Calu3 (cell line): ENCODE measurements at regions not wholly inside any gene's neighbourhood (a gene's known extent, or its start where the extent isn't known, plus 50 kb on each side); places are given as distances from the start of the nearest gene placed in this dataset.

Source experiments
- BruUV-seq: library from RNA; stranded (reverse); fragments of 400-500 nt; replicated peaks from 2 replicates; lab custom pipeline; 2021; lab: Mats Ljungman, UMichigan
- CTCF ChIA-PET: fragments of 300-600 bp; sonication (Branson Sonifier 250); formaldehyde crosslinking; loops from one replicate; lab custom pipeline; 2022; ENCODE audit warnings: antibody characterized with exemption; lab: Charles Lee
- DNase-seq: peaks from one replicate; pipeline ENCODE4 v3.0.0; 2022
- H3K27ac Mint-ChIP-seq: one replicate; pipeline ENCODE4 v1.8.0; 2022; ENCODE audit warnings: mixed read lengths; ENCODE audit not compliant: unreplicated experiment
- H3K27me3 Mint-ChIP-seq: one replicate; pipeline ENCODE4 v1.8.0; 2022; ENCODE audit warnings: mixed read lengths; ENCODE audit not compliant: unreplicated experiment
- H3K36me3 Mint-ChIP-seq: one replicate; pipeline ENCODE4 v1.8.0; 2022; ENCODE audit warnings: mild to moderate bottlenecking, moderate library complexity, mixed read lengths; ENCODE audit not compliant: insufficient read depth, unreplicated experiment
- H3K4me1 Mint-ChIP-seq: one replicate; pipeline ENCODE4 v1.8.0; 2022; ENCODE audit warnings: mild to moderate bottlenecking, low read depth, mixed read lengths; ENCODE audit not compliant: unreplicated experiment
- H3K4me3 Mint-ChIP-seq: one replicate; pipeline ENCODE4 v1.8.0; 2022; ENCODE audit warnings: mild to moderate bottlenecking, low read depth, moderate library complexity, mixed read lengths; ENCODE audit not compliant: unreplicated experiment
- H3K9me3 Mint-ChIP-seq: one replicate; pipeline ENCODE4 v1.8.0; 2022; ENCODE audit warnings: low read depth, mixed read lengths; ENCODE audit not compliant: unreplicated experiment
- intact Hi-C: fragments of 100-400 bp; cut with micrococcal nuclease; formaldehyde crosslinking; loops from one replicate; pipeline ENCODE4 v1.10.0; 2022; ENCODE audit not compliant: unreplicated experiment
- TF ChIP-seq, protein P1 (sequence below): fragments of 200-600 bp; IDR thresholded peaks from one replicate; pipeline ENCODE4 v1.8.0; 2022; ENCODE audit warnings: antibody characterized with exemption; ENCODE audit not compliant: unreplicated experiment

GRCh38 chr3:17951241-17951640, 208.8 kb upstream of the TBC1D5 start:
- BruUV-seq: no TSS peak
- Mint-ChIP-seq H3K4me3 (no peak overlapping the region), H3K4me1 (no peaks in the 10 kb centered on the region), H3K27me3 (no peaks in the 10 kb centered on the region), H3K36me3 (no peaks in the 10 kb centered on the region), H3K27ac (no peak overlapping the region), H3K9me3 (peaks cover 3% of the 10 kb centered on the region)
- TF ChIP-seq, protein P1, sequence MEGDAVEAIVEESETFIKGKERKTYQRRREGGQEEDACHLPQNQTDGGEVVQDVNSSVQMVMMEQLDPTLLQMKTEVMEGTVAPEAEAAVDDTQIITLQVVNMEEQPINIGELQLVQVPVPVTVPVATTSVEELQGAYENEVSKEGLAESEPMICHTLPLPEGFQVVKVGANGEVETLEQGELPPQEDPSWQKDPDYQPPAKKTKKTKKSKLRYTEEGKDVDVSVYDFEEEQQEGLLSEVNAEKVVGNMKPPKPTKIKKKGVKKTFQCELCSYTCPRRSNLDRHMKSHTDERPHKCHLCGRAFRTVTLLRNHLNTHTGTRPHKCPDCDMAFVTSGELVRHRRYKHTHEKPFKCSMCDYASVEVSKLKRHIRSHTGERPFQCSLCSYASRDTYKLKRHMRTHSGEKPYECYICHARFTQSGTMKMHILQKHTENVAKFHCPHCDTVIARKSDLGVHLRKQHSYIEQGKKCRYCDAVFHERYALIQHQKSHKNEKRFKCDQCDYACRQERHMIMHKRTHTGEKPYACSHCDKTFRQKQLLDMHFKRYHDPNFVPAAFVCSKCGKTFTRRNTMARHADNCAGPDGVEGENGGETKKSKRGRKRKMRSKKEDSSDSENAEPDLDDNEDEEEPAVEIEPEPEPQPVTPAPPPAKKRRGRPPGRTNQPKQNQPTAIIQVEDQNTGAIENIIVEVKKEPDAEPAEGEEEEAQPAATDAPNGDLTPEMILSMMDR: no peak
- DNase-seq: no peak
- CTCF ChIA-PET: no interaction called here
- intact Hi-C loops: no loop called here

- no peak overlapping the region for H3K27ac Mint-ChIP-seq
- TF ChIP-seq, protein P1: no peak
- peaks cover 3% of the 10 kb centered on the region for H3K9me3 Mint-ChIP-seq
- H3K36me3 Mint-ChIP-seq: no peaks in the 10 kb centered on the region
- intact Hi-C loops: no loop called here
- no TSS peak for BruUV-seq
- H3K27me3 Mint-ChIP-seq: no peaks in the 10 kb centered on the region
- CTCF ChIA-PET: no interaction called here
- no peaks in the 10 kb centered on the region for H3K4me1 Mint-ChIP-seq
- DNase-seq: no peak
- no peak overlapping the region for H3K4me3 Mint-ChIP-seq
Observed at GRCh38 chr3:17949101-17949500, 206.7 kb upstream of the TBC1D5 start.

DNA sequence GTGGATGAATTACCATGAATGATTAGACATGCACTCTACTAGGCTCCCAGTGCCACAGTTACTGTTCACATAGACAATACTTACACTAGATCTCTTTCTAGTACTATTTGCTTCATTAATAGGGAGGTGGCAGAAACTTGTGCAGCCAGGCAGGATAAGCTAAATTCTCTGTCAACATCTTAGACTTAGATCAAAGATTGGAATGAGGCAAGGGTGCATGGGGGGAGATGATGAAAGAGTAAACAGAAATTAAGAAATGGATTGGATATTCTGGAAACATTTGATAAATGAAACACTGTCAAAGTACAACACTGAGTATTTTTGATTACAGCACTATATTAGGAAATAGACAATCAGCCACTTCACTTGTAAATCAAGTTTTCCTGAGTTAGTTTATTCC, 205.4 kb upstream of the TBC1D5 start:
- no peaks in the 10 kb centered on the region for H3K4me1 Mint-ChIP-seq
- CTCF ChIA-PET: no interaction called here

DNA sequence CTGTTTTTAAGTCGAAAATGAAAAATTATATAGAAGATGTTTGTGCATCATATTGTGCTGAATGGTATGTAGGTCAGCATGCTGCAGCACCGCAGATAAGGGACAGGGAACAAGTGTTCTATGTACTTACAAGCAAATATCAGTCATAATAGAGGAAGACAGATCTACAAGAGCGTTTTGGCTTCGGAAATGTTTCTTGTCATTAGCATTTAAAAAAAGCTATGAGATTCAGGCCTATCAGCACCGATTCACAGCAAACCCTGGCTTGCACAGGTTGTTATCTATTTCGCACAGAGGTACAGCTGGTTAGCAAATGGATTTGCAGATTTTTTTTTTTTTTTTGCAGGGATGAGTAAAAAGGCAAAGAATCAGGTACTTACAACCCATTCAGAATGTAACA, 204.2 kb upstream of the TBC1D5 start:
- Mint-ChIP-seq H3K36me3 (no peaks in the 10 kb centered on the region), H3K4me1 (no peaks in the 10 kb centered on the region), H3K27me3 (no peaks in the 10 kb centered on the region), H3K27ac (no peak overlapping the region), H3K9me3 (peaks cover 3% of the 10 kb centered on the region), H3K4me3 (no peak overlapping the region)
- intact Hi-C loops: no loop called here
- TF ChIP-seq, protein P1: no peak
- BruUV-seq: no TSS peak
- no peak for DNase-seq
- CTCF ChIA-PET: no interaction called here

More for the DNA sequence above, 205.4 kb upstream of the TBC1D5 start:
- TF ChIP-seq, protein P1: no peak
- intact Hi-C loops: no loop called here
- no peak overlapping the region for H3K27ac Mint-ChIP-seq
- H3K36me3 Mint-ChIP-seq: no peaks in the 10 kb centered on the region
- no peaks in the 10 kb centered on the region for H3K27me3 Mint-ChIP-seq
- no peak overlapping the region for H3K4me3 Mint-ChIP-seq
- peaks cover 3% of the 10 kb centered on the region for H3K9me3 Mint-ChIP-seq
- BruUV-seq: no TSS peak
- no peak for DNase-seq
